Adrenal gland (tissue), 9 donors: ENCODE measurements at regions not wholly inside any gene's neighbourhood (a gene's known extent, or its start where the extent isn't known, plus 50 kb on each side); places are given as distances from the start of the nearest gene placed in this dataset.

Experiments
- DNase-seq, 7 donors: peaks; one replicate each; pipeline ENCODE4 v3.0.0-alpha.2; 2019 to 2020
- H3K27ac ChIP-seq, 5 donors: fragments of 200-600 bp; sonication (generic) in 4 of 5; 1 replicate in 3 of 5; 2 replicates in 2 of 5; pipeline versions ENCODE4 v1.5.1 to v1.8.0; 2016 to 2020; ENCODE audit warnings: mild to moderate bottlenecking in 1 of 5
- H3K27me3 ChIP-seq: fragments of 200-600 bp; 2 replicates; pipeline ENCODE4 v1.8.0; 2021
- H3K36me3 ChIP-seq, 2 donors: fragments of 200-600 bp; replicated peaks in 1 of 2; 1 replicate in 1 of 2; 2 replicates in 1 of 2; pipeline versions ENCODE4 v1.5.1 to v1.8.0; 2018 to 2022
- H3K4me1 ChIP-seq, 2 donors: fragments of 200-600 bp; replicated peaks in 1 of 2; 1 replicate in 1 of 2; 2 replicates in 1 of 2; pipeline versions ENCODE4 v1.5.1 to v1.8.0; 2018 to 2021
- H3K4me3 ChIP-seq, 4 donors: fragments of 200-600 bp; sonication (generic) in 3 of 4; one replicate each; pipeline ENCODE4 v1.5.1; 2016 to 2018
- H3K9me3 ChIP-seq, 3 donors: fragments of 200-600 bp; sonication (generic) in 1 of 3; replicated peaks in 1 of 3; 1 replicate in 2 of 3; 2 replicates in 1 of 3; pipeline versions ENCODE4 v1.5.1 to v1.8.0; 2016 to 2021
- POLR2A ChIP-seq, 2 donors: fragments of 450-650 bp; IDR thresholded peaks; one replicate each; pipeline ENCODE4 v1.6.1; 2017; ENCODE audit warnings: antibody characterized with exemption in 2 of 2, mild to moderate bottlenecking in 2 of 2, moderate library complexity in 1 of 2
- WGBS, 4 donors: extraction: QIAGEN DNeasy Blood & Tissue Kit in 2 of 4; methylation state at CpG; one replicate each; pipeline versions ENCODE4 v1.1.5 to v1.1.7; 2013 to 2017; 5-methylcytosine and 5-hydroxymethylcytosine counted together
- intact Hi-C, 2 donors: fragments of 100-400 bp; cut with DNase I; formaldehyde crosslinking; loops; one replicate each; pipeline versions ENCODE4 v1.14.1 to v1.15.0; 2022 to 2023
- TF ChIP-seq, protein P1 (sequence below), 6 experiments: fragments of 450-650 bp in 4 of 6; fragments of 200-600 bp in 2 of 6; sonication (generic) in 1 of 6; IDR thresholded peaks; 1 replicate in 5 of 6; 2 replicates in 1 of 6; pipeline versions ENCODE4 v1.5.1 to v1.8.0; 2016 to 2021; ENCODE audit warnings: antibody characterized with exemption in 6 of 6, mild to moderate bottlenecking in 2 of 6, moderate library complexity in 1 of 6
- donor health status: healthy with polysubstance abuse.
- donor health status: Bipolar disorder and iron deficiency.
- donor health status: DM: yes; HTN: yes; CAD: no.
- donor health status: DM: no; HTN: no; CAD: no.
- donor health status: DM: no; HTN: no; CAD: no.

DNA sequence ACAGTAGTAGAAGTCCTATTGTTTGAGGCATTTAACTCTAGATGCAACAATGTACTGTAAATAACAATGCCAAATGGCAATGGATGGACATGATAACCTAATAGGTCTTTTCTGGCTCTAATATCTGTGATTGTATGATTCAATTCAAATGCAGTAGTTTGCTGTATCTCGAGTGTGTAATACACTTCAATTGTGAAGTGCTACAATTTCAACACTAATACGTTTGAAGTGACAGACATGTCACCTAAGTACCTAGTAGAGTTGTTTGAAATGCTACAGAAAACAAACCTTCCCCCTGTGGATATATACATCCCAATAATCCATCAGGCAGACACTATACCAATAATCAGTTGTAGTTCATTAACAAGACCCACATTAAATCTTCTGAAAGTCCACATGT lies 305.9 kb upstream of the ITGA1 start:
- no peak for DNase-seq
- intact Hi-C loops = no loop called here
- H3K27me3 ChIP-seq = no peaks in the 10 kb centered on the region
- no peaks in the 10 kb centered on the region for H3K4me1 ChIP-seq
- H3K9me3 ChIP-seq = no peaks in the 10 kb centered on the region
- H3K4me3 ChIP-seq = no peak overlapping the region
- no peak overlapping the region for H3K27ac ChIP-seq
- TF ChIP-seq, protein P1, sequence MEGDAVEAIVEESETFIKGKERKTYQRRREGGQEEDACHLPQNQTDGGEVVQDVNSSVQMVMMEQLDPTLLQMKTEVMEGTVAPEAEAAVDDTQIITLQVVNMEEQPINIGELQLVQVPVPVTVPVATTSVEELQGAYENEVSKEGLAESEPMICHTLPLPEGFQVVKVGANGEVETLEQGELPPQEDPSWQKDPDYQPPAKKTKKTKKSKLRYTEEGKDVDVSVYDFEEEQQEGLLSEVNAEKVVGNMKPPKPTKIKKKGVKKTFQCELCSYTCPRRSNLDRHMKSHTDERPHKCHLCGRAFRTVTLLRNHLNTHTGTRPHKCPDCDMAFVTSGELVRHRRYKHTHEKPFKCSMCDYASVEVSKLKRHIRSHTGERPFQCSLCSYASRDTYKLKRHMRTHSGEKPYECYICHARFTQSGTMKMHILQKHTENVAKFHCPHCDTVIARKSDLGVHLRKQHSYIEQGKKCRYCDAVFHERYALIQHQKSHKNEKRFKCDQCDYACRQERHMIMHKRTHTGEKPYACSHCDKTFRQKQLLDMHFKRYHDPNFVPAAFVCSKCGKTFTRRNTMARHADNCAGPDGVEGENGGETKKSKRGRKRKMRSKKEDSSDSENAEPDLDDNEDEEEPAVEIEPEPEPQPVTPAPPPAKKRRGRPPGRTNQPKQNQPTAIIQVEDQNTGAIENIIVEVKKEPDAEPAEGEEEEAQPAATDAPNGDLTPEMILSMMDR (IDR thresholded peaks at IDR 0.05) = no peak
- TF ChIP-seq POLR2A (IDR thresholded peaks at IDR 0.05) = no peak
- H3K36me3 ChIP-seq = no peaks in the 10 kb centered on the region
- WGBS, 4 donors = 58 to 74% (median 68%) methylated on average over 2 of the region's 2 CpGs

GRCh38 chr5:52491071-52491787 lies 296.5 kb upstream of the ITGA1 start:
- no peak overlapping the region for H3K27ac ChIP-seq
- H3K27me3 ChIP-seq = no peaks in the 10 kb centered on the region
- H3K36me3 ChIP-seq = no peaks in the 10 kb centered on the region
- no peak overlapping the region for H3K4me3 ChIP-seq
- TF ChIP-seq, protein P1 (IDR thresholded peaks at IDR 0.05) = no peak
- TF ChIP-seq POLR2A (IDR thresholded peaks at IDR 0.05) = no peak
- DNase-seq = no peak
- whole genome bisulfite sequencing, 4 donors = 74 to 81% (median 78%) methylated on average over 4 of the region's 4 CpGs
- intact Hi-C loops = no loop called here
- no peaks in the 10 kb centered on the region for H3K4me1 ChIP-seq
- no peaks in the 10 kb centered on the region for H3K9me3 ChIP-seq

GRCh38 chr5:52491818-52492217 lies 295.9 kb upstream of the ITGA1 start:
- Histone ChIP-seq H3K9me3 (no peaks in the 10 kb centered on the region), H3K4me1 (no peaks in the 10 kb centered on the region), H3K36me3 (no peaks in the 10 kb centered on the region), H3K4me3 (no peak overlapping the region), H3K27me3 (no peaks in the 10 kb centered on the region), H3K27ac (no peak overlapping the region)
- TF ChIP-seq, protein P1 (IDR thresholded peaks at IDR 0.05) = no peak
- no peak for TF ChIP-seq POLR2A (IDR thresholded peaks at IDR 0.05)
- intact Hi-C loops = no loop called here
- DNase-seq = no peak

DNA sequence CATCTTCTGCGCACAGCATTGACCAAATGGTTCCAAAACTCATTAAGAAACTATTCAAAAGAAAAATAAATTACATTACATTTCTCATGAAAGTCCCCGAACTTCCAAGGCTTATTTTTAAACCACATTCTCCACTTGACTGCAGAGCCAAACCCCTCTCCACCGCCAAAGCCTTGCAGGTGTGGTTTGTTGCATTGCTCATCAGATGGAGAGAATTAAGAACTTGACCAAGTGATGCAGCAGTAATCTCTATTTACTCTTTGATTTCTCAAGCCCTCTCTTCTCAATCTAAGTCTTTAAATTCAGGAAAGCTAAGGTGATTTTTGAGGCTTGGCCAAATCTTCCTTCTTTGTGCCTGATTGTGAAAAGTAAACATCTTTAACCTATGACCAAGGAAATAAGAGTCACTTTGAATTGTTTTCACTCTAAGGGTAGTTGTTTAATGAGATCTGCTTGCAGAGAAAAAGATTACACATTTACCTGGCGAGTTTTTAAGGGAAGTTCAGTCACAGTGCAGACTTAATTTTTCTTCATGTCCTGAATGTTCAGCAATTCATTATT lies 290.5 kb upstream of the ITGA1 start:
- no peaks in the 10 kb centered on the region for H3K36me3 ChIP-seq
- no peak overlapping the region for H3K4me3 ChIP-seq
- no peaks in the 10 kb centered on the region for H3K4me1 ChIP-seq
- 71 to 77% (median 72%) methylated on average over 4 of the region's 4 CpGs for WGBS, 4 donors
- DNase-seq = no peak
- H3K27me3 ChIP-seq = no peaks in the 10 kb centered on the region
- no peak overlapping the region for H3K27ac ChIP-seq
- TF ChIP-seq POLR2A (IDR thresholded peaks at IDR 0.05) = no peak
- TF ChIP-seq, protein P1 (IDR thresholded peaks at IDR 0.05) = no peak
- intact Hi-C loops = no loop called here
- H3K9me3 ChIP-seq = no peaks in the 10 kb centered on the region
